ENCODE measurements at regions not wholly inside any gene's neighbourhood (a gene's known extent, or its start where the extent isn't known, plus 50 kb on each side); places are given as distances from the start of the nearest gene placed in this dataset.

- no peak overlapping the region for H3K27ac ChIP-seq
- no peak for TF ChIP-seq CTCF (conservative IDR thresholded peaks at IDR 0.05)
Measured at GRCh38 chr6:19086480-19086879, 699.3 kb downstream of the RNF144B start.

- TF ChIP-seq CTCF (conservative IDR thresholded peaks at IDR 0.05), result no peak
- H3K27ac ChIP-seq, result no peak overlapping the region
Measured at GRCh38 chr6:19087296-19087695, 700.1 kb downstream of the RNF144B start.

- TF ChIP-seq CTCF (conservative IDR thresholded peaks at IDR 0.05), result no peak
Measured at GRCh38 chr6:19087897-19088296, 700.7 kb downstream of the RNF144B start.

GRCh38 chr6:19100752-19101151, 713.6 kb downstream of the RNF144B start:
- TF ChIP-seq CTCF (conservative IDR thresholded peaks at IDR 0.05), result no peak

More at GRCh38 chr6:19087897-19088296, 700.7 kb downstream of the RNF144B start:
- no peak overlapping the region for H3K27ac ChIP-seq

GRCh38 chr6:19102936-19103335, 715.8 kb downstream of the RNF144B start:
- TF ChIP-seq CTCF (conservative IDR thresholded peaks at IDR 0.05), result no peak
- no peak overlapping the region for H3K27ac ChIP-seq

More at GRCh38 chr6:19100752-19101151, 713.6 kb downstream of the RNF144B start:
- H3K27ac ChIP-seq, result no peak overlapping the region

- TF ChIP-seq CTCF (conservative IDR thresholded peaks at IDR 0.05), result no peak
- H3K27ac ChIP-seq, result no peak overlapping the region
Measured at GRCh38 chr6:19107468-19107867, 720.3 kb downstream of the RNF144B start.

GRCh38 chr6:19121521-19121920, 715.6 kb upstream of the ID4 start:
- TF ChIP-seq CTCF (conservative IDR thresholded peaks at IDR 0.05), result no peak
- no peak overlapping the region for H3K27ac ChIP-seq

GRCh38 chr6:19127081-19127480, 710.1 kb upstream of the ID4 start:
- H3K27ac ChIP-seq, result no peak overlapping the region
- TF ChIP-seq CTCF (conservative IDR thresholded peaks at IDR 0.05), result no peak
